Psoas muscle (tissue), 7 donors: ENCODE measurements at regions not wholly inside any gene's neighbourhood (a gene's known extent, or its start where the extent isn't known, plus 50 kb on each side); places are given as distances from the start of the nearest gene placed in this dataset.

Experiments
- ATAC-seq, 4 donors: fragments of 200-7000 bp; cut with Tn5 transposase; one replicate each; pipeline ENCODE4 v1.9.1; 2020; ENCODE audit warnings: moderate library complexity in 3 of 4, mild to moderate bottlenecking in 2 of 4
- DNase-seq, 2 donors: peaks; one replicate each; pipeline ENCODE4 v3.0.0-alpha.2; 2020
- H3K27ac ChIP-seq: fragments of 200-600 bp; one replicate; pipeline ENCODE4 v1.8.0; 2022
- H3K27me3 ChIP-seq, 3 donors: fragments of 200-600 bp in 1 of 3; one replicate each; pipeline versions ENCODE4 v1.6.1 to v1.8.0; 2013 to 2022; ENCODE audit warnings: low read length in 2 of 3, mild to moderate bottlenecking in 2 of 3, moderate library complexity in 1 of 3; ENCODE audit not compliant: insufficient read depth in 3 of 3
- H3K36me3 ChIP-seq, 2 donors: fragments of 200-600 bp in 1 of 2; one replicate each; pipeline versions ENCODE4 v1.6.1 to v1.8.0; 2013 to 2022; ENCODE audit warnings: low read depth in 1 of 2, mild to moderate bottlenecking in 1 of 2, moderate library complexity in 1 of 2; ENCODE audit not compliant: insufficient read depth in 1 of 2
- H3K4me1 ChIP-seq: fragments of 200-600 bp; one replicate; pipeline ENCODE4 v1.8.0; 2022
- H3K4me3 ChIP-seq: fragments of 200-600 bp; one replicate; pipeline ENCODE4 v1.8.0; 2022; ENCODE audit warnings: mild to moderate bottlenecking
- H3K9me3 ChIP-seq: fragments of 200-600 bp; one replicate; pipeline ENCODE4 v1.8.0; 2022
- WGBS, 3 donors: extraction: QIAGEN DNeasy Blood & Tissue Kit; methylation state at CpG; one replicate each; pipeline versions ENCODE4 v1.1.6 to v1.1.7; 2013; 5-methylcytosine and 5-hydroxymethylcytosine counted together
- intact Hi-C, 2 donors: fragments of 100-400 bp; cut with DNase I; formaldehyde crosslinking; loops; one replicate each; pipeline versions ENCODE4 v1.11.0 to v1.14.2; 2022
- TF ChIP-seq, protein P1 (sequence below): fragments of 200-600 bp; IDR thresholded peaks from one replicate; pipeline ENCODE4 v1.8.0; 2022; ENCODE audit warnings: antibody characterized with exemption
- donor health status: healthy with polysubstance abuse.
- donor health status: DM: no; HTN: no; CAD: no; lungs with moderate emphysema.
- donor health status: Bipolar disorder and iron deficiency.
- donor health status: healthy.
- donor health status: DM: yes; HTN: yes; CAD: no.
- donor health status: DM: no; HTN: no; CAD: no.
- donor health status: DM: yes; HTN: yes; CAD: no.

GRCh38 chr10:4127518-4128315 lies 342.7 kb upstream of the KLF6 start:
- DNase-seq (no peak), ATAC-seq (peak in 3 of 4 donors; percentile 47 to 87 (median 84))
- no peak overlapping the region for H3K4me3 ChIP-seq
- WGBS, 3 donors = 79 to 81% (median 80%) methylated on average over 7 of the region's 7 CpGs
- TF ChIP-seq, protein P1, sequence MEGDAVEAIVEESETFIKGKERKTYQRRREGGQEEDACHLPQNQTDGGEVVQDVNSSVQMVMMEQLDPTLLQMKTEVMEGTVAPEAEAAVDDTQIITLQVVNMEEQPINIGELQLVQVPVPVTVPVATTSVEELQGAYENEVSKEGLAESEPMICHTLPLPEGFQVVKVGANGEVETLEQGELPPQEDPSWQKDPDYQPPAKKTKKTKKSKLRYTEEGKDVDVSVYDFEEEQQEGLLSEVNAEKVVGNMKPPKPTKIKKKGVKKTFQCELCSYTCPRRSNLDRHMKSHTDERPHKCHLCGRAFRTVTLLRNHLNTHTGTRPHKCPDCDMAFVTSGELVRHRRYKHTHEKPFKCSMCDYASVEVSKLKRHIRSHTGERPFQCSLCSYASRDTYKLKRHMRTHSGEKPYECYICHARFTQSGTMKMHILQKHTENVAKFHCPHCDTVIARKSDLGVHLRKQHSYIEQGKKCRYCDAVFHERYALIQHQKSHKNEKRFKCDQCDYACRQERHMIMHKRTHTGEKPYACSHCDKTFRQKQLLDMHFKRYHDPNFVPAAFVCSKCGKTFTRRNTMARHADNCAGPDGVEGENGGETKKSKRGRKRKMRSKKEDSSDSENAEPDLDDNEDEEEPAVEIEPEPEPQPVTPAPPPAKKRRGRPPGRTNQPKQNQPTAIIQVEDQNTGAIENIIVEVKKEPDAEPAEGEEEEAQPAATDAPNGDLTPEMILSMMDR = no peak
- no peaks in the 10 kb centered on the region for H3K36me3 ChIP-seq
- no peaks in the 10 kb centered on the region for H3K27me3 ChIP-seq
- H3K4me1 ChIP-seq = peaks cover 14% of the 10 kb centered on the region
- peaks cover 5% of the 10 kb centered on the region for H3K9me3 ChIP-seq
- intact Hi-C loops = no loop called here
- H3K27ac ChIP-seq = no peak overlapping the region

GRCh38 chr10:4125776-4126175 lies 340.8 kb upstream of the KLF6 start:
- Histone ChIP-seq H3K27me3 (no peaks in the 10 kb centered on the region), H3K9me3 (peaks cover 5% of the 10 kb centered on the region), H3K4me1 (peaks cover 8% of the 10 kb centered on the region), H3K27ac (no peak overlapping the region), H3K36me3 (no peaks in the 10 kb centered on the region), H3K4me3 (no peak overlapping the region)
- TF ChIP-seq, protein P1 = no peak
- no peak for DNase-seq
- WGBS, 3 donors = 44 to 83% (median 58%) methylated on average over 1 of the region's 1 CpG
- intact Hi-C loops = no loop called here
- ATAC-seq = no peak

GRCh38 chr10:4121502-4122380 lies 336.7 kb upstream of the KLF6 start:
- Histone ChIP-seq H3K4me1 (no peaks in the 10 kb centered on the region), H3K27ac (peak overlapping the region; percentile 17), H3K36me3 (no peaks in the 10 kb centered on the region), H3K4me3 (no peak overlapping the region), H3K9me3 (peaks cover 5% of the 10 kb centered on the region), H3K27me3 (no peaks in the 10 kb centered on the region)
- TF ChIP-seq, protein P1 = no peak
- WGBS, 3 donors = 51 to 58% (median 56%) methylated on average over 14 of the region's 14 CpGs
- intact Hi-C loops = no loop called here
- DNase-seq (no peak), ATAC-seq (peak in 1 of 4 donors; percentile 36)

GRCh38 chr10:4120096-4120853 lies 335.3 kb upstream of the KLF6 start:
- ATAC-seq (no peak), DNase-seq (no peak)
- WGBS, 3 donors = 46 to 67% (median 59%) methylated on average over 5 of the region's 5 CpGs
- H3K27me3 ChIP-seq = no peaks in the 10 kb centered on the region
- no peak overlapping the region for H3K27ac ChIP-seq
- H3K4me1 ChIP-seq = no peaks in the 10 kb centered on the region
- intact Hi-C loops = no loop called here
- no peak overlapping the region for H3K4me3 ChIP-seq
- TF ChIP-seq, protein P1 = no peak
- no peaks in the 10 kb centered on the region for H3K36me3 ChIP-seq
- no peaks in the 10 kb centered on the region for H3K9me3 ChIP-seq
